Fibroblast of skin of left quadriceps (primary cell): ENCODE measurements at regions not wholly inside any gene's neighbourhood (a gene's known extent, or its start where the extent isn't known, plus 50 kb on each side); places are given as distances from the start of the nearest gene placed in this dataset.

Experiments
- DNase-seq, 2 experiments: peaks; one replicate each; pipeline ENCODE4 v3.0.0-alpha.2; 2013; ENCODE audit warnings: low read depth in 2 of 2

DNA sequence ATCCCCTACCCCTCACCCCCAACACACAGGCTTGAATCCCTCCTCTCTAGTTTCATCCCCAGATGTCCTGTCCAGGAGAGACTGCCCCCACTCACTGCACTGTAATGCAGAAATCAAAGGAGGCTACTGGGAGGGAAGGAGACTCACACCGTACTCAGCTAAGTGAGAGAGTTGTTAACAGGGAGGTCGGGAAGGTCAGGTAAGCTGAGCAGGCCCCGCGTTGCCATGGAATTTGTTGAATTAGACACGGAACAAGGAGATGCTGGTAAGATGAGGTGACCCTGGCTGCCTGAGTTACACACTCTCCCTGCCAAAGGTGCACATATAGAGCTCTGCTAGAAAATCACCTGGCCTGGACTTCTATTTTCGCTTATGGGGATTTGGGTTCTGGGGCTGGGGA lies 197.9 kb downstream of the NXPE2 start:
- DNase-seq = no peak

DNA sequence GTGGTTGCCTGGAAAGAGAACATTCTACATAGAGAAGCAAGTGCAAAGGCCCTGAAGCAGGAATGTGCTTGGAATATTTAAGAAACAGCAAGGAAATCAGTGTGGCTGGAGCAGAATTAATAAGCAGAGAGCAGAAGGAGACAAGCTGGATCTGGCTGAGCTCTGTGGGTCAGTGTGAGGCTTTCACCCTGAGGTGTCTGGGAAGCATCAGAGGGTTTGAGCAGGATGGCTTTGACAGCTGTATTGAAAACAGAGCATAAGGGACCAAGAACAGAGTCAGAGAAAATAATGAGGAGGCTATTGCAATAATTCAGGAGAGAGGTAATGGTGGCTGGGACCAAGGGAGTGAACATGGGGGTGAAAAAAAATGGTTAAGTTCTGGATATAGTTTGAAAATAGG lies 199.6 kb downstream of the NXPE2 start:
- DNase-seq = no peak

DNA sequence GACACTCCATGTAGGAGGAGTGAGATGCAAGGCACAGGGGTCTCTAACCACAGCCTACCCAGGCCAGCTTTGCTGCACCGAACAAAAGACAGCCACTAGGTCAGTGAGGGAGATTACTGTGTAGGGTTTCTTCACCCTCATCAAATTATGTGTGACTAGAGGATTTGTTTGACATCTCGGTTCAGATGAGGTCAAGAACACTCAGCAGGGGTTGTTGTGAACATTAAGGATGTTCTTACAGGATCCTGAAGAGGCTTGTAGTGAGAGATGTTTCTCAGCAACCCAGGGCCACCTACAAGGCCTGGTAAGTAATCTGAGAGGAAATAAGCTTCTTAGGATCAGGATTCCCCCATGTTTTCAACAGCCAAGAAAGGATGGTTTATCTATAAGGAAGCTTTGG lies 202.1 kb downstream of the NXPE2 start:
- DNase-seq = no peak

DNA sequence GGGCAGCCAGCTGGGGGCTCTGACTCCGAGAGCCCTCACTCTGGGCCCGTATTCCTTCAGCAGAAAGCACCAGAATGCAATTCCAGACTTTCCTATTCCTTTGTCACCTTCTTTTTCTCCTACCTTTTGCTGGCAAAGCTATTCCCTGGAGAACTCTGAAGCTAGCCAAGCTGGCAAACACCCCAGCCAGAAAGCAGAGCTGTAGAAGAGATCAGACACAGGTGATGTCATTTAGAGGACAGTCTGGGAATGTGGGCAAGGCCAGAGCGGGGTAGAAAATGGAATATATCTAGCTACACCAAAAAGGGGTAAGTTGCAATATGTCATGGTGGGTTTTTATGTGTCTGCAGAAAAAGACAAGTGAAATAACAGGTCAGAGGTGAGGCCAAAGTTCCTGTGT lies 205.1 kb downstream of the NXPE2 start:
- no peak for DNase-seq

DNA sequence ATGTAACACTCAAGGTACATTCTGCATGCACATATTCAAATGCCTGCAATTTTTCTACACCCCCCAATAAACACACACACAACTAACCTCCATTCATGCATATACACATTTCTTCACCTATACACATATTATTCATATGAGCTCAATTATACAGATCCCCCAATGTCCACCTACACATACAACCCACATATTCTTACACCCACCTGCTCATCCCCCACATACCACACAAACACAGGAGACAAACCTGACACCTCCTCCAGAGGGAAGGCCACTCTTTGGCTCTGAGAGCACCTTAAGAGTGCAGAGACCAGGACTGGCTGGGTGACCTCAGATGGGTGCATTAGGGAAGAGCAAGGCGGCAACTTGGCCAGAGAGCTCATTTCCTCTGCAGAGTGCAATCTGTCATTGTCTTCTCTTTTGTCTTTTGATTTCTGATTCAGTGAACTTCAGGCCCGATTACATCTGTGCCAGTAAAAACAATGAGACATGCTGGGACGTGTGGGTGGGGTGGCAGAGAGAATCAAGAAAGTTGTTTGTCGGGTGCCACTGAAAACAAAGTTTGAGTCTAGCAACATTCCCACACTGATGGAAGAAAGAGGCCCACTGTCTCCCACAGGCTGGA lies 208.4 kb downstream of the NXPE2 start:
- DNase-seq = no peak

DNA sequence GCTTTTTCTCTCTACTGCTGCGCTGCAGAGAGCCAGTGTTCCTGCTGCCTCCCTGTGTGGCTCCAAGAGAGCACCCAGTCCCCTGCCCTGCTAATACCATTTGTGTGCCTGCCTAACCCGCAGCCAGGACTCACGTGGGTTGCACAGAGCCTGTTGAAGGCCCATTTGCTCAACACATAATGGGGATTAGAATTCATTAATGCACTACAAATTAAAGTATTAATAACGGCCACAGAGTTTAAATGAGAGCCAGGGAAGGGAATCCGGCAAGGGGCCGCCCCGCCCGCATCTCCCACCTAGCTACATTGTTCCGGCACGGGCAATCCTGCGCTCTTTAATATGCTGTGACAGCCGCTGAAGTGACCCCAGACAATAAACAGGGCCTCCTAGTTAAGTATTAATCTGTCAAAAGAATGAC lies 211.3 kb downstream of the NXPE2 start:
- DNase-seq = no peak

DNA sequence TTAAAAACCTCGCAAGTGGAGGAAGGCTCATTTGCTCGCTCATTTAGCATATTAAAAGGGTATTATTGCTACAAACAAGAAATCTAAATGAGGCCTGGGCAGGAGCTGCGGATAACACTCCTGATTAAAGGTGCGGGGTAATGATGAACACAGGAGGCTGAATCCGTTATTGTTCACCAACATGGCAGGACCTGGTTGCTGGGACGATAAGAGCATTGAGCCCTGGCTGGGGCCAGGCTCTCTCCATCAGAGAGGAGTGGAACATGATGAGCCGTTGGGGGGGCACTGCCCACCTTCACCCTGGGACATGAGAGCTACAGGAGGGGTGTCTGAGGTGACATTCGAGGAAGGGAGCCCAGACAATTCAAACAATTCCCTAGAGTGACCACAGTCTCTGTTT lies 211.7 kb downstream of the NXPE2 start:
- no peak for DNase-seq

DNA sequence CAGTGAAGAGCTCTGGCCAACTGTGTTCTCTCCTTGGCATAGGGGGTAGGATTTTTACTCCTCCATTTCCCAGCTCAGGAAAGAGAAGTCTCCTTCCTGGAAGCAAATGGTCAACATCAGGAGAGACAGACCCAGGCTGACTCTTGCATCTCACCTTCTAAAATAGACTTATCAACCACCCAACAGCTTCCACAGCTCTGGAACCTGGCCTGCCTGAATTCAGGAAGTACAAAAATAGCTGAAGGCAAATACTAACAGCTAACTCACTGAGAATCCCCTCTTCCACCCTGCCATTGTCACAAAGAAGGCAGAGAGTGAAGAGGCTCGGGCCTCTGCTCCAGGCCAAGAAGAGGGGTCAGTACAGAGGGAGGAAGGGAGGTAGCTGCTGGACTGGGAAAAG lies 213.6 kb downstream of the NXPE2 start:
- no peak for DNase-seq

DNA sequence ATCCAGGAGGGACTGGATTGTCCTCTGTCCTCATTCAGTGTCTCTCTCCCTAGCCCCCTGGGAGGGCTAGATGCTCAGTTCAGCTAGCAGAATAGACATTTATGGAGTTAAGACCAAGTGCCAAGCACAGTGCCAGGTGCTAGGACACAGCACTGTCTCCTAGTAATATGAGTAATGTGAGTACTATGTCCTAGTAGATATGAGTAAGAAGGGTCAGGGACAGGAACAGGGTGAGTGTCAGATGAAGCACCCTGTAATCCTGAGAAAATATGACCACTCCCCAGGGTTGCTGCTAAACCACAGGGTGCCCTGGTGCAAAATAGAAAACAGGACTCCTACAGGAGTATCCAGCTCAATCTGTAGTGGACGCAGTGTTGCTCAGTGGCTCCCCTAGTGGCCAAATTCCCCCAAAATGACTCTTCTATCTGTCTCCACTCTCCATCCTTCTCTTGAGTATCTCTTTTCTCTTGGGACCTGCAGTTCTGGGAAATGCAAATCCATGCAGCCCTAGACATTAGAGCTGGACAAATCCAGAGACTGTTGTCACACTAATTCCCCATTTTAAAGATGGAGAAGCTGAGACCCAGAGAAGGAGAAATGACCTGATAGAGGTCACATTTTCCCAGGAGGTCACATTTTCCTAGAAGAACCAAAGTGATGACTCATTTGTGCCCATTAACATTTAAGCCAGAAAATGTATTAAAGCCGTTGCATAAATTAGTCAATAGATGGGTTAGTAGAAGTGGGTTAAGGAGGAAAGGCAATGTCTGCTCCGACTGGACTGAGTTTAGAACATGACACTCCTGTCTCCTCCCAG lies 214.3 kb downstream of the NXPE2 start:
- no peak for DNase-seq

DNA sequence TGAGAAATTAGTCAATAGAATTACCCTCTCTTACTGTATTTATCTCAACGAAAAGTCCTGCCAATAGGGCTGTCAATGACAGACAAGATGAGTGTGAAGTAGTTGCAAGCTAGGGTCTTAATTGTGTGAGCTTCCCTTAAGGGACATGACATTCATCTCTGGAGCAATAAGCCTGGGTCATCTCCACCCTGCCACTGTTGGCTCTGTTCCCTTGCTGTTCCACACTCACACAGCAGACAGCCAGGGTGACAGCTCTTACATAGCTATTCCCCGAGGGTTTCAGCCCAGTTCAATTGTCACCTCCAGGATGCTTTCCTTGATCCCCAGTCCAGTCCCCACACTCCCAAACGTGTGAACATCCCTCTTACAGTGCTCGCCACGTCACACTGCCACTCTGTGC lies 215.0 kb downstream of the NXPE2 start:
- no peak for DNase-seq

DNA sequence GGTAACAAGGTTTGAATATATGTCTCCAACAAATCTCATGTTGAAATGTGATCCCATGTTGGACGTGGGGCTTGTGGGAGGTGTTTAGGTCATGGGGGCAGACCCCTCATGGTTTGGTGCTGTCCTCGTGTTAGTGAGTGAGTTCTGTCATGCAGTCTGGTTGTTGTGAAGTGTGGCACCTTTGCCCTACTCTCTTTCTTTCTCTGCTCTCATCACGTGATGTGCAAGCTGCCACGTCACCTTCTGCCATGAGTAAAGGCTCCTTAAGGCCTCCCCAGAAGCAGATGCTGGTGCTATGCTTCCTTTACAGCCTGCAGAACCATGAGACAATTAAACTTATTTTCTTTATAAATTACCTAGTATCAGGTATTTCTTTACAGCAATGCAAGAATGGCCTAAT lies 218.3 kb downstream of the NXPE2 start:
- DNase-seq = no peak

DNA sequence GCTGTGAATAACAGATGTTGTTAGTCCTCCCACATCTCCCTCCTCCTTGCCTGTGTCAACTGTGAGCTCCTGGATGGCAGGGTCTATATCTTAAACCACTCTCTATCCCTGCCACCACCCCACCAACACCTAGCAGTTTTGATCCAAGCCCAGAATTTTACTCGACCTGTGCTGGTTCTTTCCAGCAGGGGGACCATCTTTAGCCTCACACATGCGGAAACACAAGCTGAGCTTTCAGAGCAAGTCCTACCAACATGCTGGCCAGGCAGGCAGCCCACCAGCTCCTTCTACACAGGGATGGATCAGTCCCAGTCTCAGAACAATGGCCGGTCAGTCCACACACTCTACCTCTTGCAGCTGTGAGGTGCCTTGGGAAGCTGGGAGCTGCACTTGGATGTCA lies 231.5 kb downstream of the NXPE2 start:
- no peak for DNase-seq

DNA sequence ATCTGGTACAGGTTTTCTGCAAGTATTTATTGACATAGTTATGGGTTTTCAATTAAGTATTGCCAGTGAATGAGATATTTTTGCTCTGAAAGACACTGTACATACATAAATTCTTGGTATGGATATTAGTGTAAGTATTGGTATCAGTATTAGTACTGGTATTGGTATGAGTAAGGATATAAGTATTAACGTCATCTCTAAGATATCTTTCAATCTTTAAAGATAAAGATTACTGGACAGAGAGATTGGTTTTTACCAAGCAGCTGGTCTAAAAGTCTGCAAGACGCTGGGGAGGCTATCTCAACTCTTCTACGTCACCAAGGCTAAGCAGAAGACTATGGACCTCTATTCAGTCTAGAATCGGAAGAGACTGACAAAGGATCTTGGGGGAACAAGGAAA lies 234.5 kb downstream of the NXPE2 start:
- no peak for DNase-seq

DNA sequence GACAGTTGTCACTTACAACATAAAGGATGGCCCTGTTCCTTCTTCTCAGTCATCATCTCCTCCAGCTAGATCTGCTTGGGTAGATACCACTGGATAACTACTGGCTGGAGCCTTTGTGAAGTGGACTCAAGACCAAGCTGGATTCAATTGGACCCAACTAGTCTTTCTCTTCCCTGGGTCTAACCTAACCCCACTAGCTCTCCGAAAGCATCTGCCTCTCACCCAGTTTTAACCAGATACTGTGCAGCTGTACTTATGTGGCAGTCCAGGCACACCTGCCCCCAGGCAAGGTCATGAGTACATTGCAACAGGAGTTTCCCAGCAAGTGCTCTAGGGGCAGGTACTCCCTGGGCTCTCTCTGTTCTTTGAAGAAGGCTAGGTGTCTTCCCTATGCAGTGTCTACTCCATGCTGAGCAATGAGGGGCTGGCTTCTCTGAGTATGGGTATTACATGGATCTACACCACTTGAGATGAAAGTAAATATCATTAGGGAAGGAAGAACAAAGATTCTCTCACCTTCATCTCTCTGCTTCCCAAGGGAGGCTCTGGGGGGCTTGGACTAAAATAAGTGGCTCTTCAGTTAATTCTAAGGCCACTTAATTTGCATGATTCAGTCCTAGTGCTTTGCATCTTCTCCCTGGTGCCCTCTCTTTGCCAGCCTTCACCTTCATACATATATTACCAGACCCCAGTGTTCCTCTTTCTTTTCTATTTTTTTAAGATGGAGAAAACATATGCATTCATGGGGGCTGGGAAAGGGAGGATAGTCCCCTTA lies 236.1 kb downstream of the NXPE2 start:
- no peak for DNase-seq

DNA sequence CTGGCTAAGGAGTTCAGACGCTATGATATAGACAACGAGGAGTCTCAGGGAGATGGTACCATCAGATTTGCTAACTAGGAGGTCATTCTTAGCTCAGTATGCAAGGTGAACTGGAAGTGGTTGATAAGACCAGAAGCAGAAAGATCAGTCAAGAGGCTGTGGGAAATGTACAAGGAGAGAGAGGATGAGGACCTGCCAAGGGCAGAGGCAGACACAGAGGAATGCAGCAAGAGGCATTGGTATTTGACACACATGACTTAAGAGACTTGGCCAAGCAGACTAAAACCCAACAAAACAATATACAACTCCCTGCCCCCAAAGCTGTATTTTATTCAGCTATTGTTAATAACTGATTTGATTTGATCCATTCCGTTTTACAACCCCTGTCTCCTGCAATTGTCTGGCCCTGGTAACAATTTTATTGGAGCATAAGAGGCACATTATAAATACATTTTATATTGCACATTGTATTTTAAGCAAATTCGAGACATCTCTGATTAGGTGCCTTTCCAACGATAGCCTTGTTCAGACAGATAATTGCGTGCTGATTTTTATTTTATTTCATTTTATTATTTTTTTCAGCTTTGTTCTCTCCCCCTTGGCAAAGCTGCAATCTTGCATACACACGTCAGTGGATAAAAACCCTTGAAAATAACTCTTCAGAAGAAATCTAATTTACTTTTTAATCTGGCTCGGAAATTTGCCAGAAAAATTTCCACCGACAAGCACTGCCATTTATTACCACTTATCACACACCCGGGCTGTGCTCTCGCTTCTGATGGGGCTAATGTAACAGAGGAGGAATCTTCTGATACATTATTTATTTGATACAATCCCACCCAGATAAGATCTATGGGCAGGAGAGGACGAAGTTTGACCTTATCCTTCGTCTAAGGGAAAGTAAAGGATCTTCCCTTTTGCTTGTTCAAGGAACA lies 237.8 kb downstream of the NXPE2 start:
- no peak for DNase-seq

DNA sequence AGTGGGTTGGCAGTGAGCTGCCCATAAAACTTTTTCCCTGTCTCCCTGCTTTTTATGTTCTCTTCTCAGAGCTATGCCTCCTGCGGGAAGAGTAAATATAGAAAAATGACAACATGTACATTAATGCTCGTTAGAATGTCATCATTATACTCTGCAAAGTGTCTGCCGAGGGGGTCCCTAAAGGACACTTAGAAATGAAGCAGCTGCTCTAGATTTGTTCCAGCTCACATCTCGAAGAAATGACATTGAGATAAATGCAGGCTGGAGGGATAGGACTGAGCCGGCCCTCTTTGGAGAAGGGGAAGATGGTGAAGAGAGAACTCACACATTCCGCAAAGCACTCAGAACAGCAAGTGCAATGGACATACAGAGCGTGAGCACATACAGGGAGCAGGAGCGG lies 240.0 kb downstream of the NXPE2 start:
- no peak for DNase-seq

DNA sequence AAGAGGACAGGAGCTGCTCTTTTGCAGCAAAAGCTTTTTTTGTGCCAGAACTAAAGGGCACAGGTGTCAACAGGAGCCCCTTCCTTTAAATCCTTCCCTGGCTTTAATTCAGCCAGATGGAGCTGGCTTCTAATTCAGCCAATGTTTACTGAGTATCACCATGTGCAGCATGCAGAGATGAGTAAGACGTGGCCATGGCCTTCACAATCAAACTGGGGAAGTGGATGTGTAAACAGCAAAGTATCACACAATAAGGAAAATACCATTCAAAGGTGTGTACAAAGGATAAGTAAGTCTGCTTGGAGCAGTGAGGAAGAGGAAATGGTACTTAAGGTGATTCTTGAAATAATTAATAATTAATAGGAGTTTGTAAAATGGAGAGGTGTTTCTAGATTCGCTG lies 243.4 kb downstream of the NXPE2 start:
- no peak for DNase-seq

DNA sequence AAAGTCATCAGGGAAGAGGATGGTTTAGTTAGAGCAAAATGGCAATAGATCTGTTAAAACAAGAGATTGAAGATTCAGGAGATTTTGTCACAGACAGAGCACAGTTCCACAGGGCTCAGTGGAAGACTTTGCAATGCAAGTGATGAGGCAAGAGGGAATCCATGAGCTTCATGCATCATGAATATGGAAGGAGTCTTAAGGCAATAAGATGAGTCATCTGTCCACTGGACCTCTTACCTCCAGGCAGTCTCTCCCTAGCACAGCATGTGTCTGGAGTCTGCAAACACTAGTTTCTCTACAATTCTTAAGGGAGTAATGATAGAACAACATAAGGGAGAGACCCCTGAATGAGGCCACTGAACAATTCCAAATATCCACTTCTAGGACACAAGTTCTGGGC lies 245.7 kb downstream of the NXPE2 start:
- DNase-seq = no peak

DNA sequence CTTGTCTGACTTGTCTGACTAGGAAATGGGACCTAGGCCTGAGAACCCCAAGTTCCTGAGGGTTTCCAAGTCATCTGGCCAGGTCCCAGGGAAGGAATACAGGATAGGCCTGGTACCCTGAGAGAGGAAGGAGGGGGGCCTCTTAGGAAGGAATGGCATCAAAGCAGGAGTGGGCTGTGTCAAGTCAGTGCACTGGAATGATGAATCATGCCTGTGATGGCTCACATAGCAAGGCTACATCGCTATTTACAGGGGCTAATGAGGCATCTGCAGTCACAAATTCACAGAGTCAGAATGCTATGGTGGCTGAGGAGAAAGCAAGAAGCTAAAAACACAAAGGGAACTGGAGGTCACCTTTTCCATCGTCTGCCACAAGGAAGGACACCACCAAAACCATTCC lies 247.3 kb downstream of the NXPE2 start:
- DNase-seq = peak; percentile 2 to 6

DNA sequence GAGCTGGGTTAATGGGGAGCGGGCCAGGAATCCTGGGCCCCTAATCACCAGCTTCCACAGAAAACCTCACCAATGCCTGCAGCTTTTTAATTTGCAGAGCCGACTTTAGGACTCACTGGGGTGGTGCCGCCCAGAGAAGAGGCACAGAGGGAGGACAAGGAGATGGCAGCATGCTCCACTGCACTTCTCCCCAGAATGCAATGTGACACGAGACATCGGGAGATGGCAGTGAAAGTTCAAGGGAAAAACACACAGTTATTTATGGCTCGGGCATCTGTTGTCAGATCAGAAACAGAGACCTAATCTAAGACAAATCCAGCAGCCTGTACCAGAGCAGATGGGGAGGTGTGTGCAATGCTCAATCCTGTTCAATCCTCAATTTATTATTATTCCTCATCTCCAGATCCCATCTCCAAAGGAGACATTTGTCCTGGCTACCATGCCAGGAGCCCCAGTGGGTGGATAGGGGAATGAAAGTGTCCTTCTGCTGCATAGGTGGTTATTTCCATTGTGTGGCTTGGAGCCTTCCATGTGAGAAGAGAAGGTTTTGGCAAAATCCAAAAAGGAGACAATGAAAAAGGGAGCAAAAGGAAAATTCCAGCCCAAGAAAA lies 250.0 kb downstream of the NXPE2 start:
- no peak for DNase-seq

DNA sequence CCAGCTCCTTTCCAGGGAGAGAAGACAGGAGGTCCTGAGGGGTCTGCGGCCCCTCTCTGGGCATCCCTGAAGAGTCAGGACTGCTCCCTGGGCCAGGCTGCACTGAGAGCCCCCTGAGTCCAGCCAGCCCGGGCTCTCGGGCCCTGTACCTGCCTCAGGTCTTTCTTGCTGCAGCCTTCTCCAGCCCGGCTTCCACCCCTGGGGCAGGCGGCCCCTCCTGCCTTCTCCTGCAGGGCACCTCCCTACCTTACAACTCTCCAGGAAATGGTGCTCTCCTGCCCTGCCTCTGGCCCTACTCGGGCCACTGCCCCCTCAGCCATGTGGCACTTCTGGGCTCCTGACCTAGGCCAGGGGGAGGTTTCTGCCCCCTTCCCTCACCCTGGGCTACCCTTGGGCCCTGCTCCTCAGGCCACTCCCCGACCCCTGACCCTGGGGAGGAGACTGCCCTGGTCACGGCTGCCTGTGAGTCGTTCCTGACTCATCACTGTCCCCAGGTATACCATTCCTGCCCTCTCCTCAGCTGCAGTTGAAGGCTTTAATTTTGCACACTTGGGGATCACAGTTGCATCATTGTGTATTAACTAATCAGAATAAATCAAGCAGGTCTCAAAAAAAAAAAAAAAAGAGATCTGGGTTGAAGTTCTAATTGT lies 251.1 kb downstream of the NXPE2 start:
- no peak for DNase-seq
